LNCaP clone FGC (cell line): ENCODE measurements at regions not wholly inside any gene's neighbourhood (a gene's known extent, or its start where the extent isn't known, plus 50 kb on each side); places are given as distances from the start of the nearest gene placed in this dataset.

Source experiments
- DNase-seq: peaks from one replicate; pipeline ENCODE4 v3.0.0-alpha.2; 2011; ENCODE audit warnings: low read depth
- H3K4me3 ChIP-seq: 2 replicates; pipeline ENCODE4 v1.5.1; 2011; ENCODE audit warnings: mild to moderate bottlenecking, low read depth, low read length, control low read depth
- TF ChIP-seq, protein P1 (sequence below): IDR thresholded peaks from 2 replicates; pipeline ENCODE4 v1.5.1; 2012; ENCODE audit warnings: mild to moderate bottlenecking; ENCODE audit not compliant: control insufficient read depth, insufficient read depth; ENCODE audit errors: extremely low read depth

DNA sequence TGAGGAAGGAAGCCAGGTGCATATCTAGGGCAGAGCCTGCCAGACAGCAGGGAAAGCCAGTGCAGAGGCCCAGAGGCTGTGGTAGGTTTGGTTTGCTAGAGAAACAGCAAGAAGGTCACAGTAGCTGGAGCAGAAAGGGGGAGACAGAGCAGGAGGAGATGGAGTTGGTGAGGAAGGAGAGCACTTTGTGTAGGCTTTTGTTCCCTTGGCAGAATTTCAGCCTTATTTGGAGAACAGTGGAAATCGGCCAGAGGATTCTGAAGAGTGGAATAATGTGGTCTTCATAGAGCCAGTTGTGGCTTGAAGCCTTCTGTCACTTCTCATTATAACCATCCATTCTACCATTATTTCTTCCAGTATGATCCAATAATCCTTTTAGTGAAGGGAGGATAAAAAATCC is 212.9 kb upstream of the FAR2 start:
- no peak overlapping the region for H3K4me3 ChIP-seq
- TF ChIP-seq, protein P1, sequence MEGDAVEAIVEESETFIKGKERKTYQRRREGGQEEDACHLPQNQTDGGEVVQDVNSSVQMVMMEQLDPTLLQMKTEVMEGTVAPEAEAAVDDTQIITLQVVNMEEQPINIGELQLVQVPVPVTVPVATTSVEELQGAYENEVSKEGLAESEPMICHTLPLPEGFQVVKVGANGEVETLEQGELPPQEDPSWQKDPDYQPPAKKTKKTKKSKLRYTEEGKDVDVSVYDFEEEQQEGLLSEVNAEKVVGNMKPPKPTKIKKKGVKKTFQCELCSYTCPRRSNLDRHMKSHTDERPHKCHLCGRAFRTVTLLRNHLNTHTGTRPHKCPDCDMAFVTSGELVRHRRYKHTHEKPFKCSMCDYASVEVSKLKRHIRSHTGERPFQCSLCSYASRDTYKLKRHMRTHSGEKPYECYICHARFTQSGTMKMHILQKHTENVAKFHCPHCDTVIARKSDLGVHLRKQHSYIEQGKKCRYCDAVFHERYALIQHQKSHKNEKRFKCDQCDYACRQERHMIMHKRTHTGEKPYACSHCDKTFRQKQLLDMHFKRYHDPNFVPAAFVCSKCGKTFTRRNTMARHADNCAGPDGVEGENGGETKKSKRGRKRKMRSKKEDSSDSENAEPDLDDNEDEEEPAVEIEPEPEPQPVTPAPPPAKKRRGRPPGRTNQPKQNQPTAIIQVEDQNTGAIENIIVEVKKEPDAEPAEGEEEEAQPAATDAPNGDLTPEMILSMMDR: no peak
- DNase-seq: no peak

DNA sequence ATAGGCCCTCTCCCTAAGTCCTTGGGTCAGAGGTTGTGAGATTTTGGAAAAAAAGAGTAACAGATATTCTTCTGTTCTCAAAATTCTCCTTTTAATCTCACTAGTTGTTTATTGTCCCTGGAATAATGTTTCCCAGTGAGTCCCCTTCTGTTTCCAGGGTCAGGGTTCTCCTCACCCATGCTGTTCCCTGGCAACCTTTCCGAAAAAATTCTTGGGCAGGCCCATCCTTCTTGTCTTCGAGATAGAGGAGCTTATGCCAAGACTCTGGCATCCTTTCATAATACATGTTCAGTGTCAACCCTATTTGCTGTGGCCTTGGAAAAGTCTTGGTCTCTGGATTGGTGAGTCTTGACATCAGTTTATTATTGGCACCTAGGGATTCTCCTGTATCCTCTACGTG is 212.4 kb upstream of the FAR2 start:
- no peak overlapping the region for H3K4me3 ChIP-seq
- DNase-seq: no peak
- TF ChIP-seq, protein P1: no peak

DNA sequence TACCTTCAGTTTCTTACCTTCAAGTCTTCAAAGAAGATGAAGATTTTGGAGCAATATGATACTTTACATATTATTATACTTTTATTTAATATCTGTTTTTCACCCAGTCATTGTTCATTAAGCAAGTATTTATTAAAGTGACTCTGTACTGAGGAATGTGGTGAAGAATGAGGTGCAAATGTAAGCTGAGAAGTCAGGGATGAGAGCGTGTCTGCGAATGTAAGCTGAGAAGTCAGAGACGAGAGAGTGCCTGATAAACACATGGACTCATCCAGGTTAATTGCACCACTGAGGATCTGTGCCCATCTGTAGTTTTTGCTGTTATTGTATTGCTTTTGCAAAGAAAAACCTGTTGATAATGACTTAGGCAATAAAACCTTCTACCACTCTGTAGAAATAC is 211.9 kb upstream of the FAR2 start:
- no peak for DNase-seq
- H3K4me3 ChIP-seq: no peak overlapping the region
- TF ChIP-seq, protein P1: no peak

DNA sequence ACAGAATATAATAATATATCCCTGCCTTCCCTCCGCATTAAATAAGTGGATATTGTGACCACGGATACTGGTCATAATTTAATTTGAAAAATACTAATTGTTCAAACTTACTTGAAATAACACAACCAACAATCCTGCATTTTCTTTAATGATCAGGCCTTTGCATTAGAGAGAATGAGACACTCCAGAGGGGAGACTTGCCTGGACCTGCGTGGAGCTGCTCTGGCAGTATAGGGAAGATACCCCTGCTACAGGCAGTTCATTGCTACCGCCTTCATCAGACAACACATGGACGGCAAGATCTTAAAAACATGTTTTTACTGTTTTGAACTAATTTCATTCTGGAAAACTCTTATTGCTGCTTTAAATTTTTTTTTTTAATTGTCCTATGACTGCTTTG is 211.0 kb upstream of the FAR2 start:
- no peak overlapping the region for H3K4me3 ChIP-seq
- DNase-seq: no peak
- TF ChIP-seq, protein P1: no peak

DNA sequence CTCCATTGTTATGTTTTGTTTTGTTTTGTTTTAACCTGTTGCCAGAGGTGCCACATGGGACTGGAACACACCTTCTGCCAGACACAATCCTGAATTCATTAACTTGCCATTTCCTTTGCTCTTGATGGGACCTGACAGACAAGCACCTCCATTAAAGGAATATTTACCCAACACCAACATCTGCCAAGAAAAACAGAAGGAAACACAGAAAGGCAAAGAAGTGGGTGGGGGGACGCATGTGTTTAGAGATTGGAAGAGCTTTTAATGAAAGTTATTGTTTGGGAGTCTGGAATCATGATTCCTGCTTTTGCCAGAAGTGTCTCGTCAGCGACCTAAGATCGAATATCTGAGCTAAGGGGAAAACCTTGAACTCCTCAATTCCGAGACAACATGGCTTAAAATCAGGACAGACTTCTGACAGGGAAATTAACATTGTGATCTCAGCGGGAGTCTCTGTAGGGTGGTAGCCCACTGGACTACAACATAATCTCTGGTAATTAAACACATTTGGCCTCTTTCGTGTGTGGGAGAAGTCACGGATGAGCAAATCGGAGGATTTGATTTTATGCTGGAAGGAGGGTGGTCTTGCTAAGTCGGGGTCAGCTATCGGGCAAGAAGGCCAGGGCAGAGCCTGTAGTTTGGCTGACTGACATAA is 210.4 kb upstream of the FAR2 start:
- no peak overlapping the region for H3K4me3 ChIP-seq
- peak; percentile 4 for DNase-seq
- TF ChIP-seq, protein P1: no peak

DNA sequence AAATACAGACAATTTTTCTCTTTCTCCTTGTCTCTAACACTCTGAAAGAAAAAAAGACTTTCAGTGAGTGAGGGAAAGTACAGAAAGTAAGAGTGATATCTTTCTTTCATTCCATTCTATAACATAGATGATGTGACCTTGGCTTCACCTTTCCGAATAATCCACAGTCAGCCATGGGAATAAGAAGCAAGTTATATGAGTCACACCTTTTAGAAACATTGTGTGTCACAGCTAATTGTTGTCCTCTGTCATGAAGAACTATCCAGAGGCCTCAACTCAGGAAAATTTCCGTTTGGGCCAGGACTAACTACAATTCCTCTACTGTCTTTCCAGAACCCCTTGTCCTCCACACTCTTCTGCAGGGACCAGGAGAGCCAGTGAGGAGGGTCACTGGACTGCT is 209.7 kb upstream of the FAR2 start:
- TF ChIP-seq, protein P1: no peak
- no peak overlapping the region for H3K4me3 ChIP-seq
- no peak for DNase-seq

DNA sequence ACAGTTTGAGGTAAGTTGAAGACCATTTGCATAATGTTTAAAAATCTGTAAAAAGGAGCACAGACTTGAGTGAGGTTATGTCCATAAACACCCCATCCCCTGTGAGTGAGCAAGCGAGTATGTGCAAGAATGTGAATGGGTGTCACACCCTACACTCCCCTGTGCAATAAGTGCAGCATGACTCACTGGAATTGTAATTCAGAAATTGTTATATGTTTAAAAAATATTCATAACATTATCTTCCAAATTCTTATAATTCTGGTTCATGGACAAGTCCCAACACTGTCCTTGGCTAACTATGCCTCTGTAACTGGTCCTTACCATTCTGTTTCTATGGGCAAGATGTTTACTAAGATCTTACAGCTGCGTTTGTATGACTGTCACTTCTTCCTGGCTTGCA is 207.8 kb upstream of the FAR2 start:
- DNase-seq: no peak
- TF ChIP-seq, protein P1: no peak

More for the DNA sequence above, 207.8 kb upstream of the FAR2 start:
- no peak overlapping the region for H3K4me3 ChIP-seq
